Neural progenitor cell (in vitro differentiated cells): ENCODE measurements at regions not wholly inside any gene's neighbourhood (a gene's known extent, or its start where the extent isn't known, plus 50 kb on each side); places are given as distances from the start of the nearest gene placed in this dataset.

Experiments
- DNase-seq: peaks from one replicate; pipeline ENCODE4 v3.0.0-alpha.2; 2016; ENCODE audit warnings: low spot score
- H2AFZ ChIP-seq: fragments of 200-600 bp; sonication (generic); replicated peaks from 2 replicates; pipeline ENCODE4 v1.6.1; 2016; ENCODE audit warnings: antibody characterized with exemption
- H3F3A ChIP-seq: fragments of 200-600 bp; sonication (generic); 2 replicates; pipeline ENCODE4 v1.6.1; 2016; ENCODE audit warnings: antibody characterized with exemption, low read depth
- H3K27ac ChIP-seq: fragments of 200-600 bp; sonication (generic); 2 replicates; pipeline ENCODE4 v1.5.1; 2016; ENCODE audit warnings: mild to moderate bottlenecking
- H3K27me3 ChIP-seq: fragments of 200-600 bp; sonication (generic); 2 replicates; pipeline ENCODE4 v1.6.1; 2016; ENCODE audit warnings: mild to moderate bottlenecking, moderate library complexity
- H3K36me3 ChIP-seq: fragments of 200-600 bp; sonication (generic); 2 replicates; pipeline ENCODE4 v1.5.1; 2016
- H3K4me1 ChIP-seq: fragments of 200-600 bp; sonication (generic); 2 replicates; pipeline ENCODE4 v1.6.1; 2016; ENCODE audit warnings: mixed run types
- H3K4me2 ChIP-seq: fragments of 200-600 bp; sonication (generic); 2 replicates; pipeline ENCODE4 v1.6.1; 2016
- H3K4me3 ChIP-seq: fragments of 200-600 bp; sonication (generic); 2 replicates; pipeline ENCODE4 v1.5.1; 2016
- H3K79me2 ChIP-seq: fragments of 200-600 bp; sonication (generic); 2 replicates; pipeline ENCODE4 v1.6.1; 2016; ENCODE audit warnings: low read depth
- H3K9ac ChIP-seq: fragments of 200-600 bp; sonication (generic); 2 replicates; pipeline ENCODE4 v1.6.1; 2016
- H3K9me3 ChIP-seq: fragments of 200-600 bp; sonication (generic); 2 replicates; pipeline ENCODE4 v1.5.1; 2016; ENCODE audit warnings: low read depth
- H4K20me1 ChIP-seq: fragments of 200-600 bp; sonication (generic); 2 replicates; pipeline ENCODE4 v1.6.1; 2016; ENCODE audit warnings: low read depth
- H3K27ac Mint-ChIP-seq: 3 replicates; pipeline ENCODE4 v1.8.0; 2021; ENCODE audit warnings: mixed read lengths
- H3K27me3 Mint-ChIP-seq: 2 replicates; pipeline ENCODE4 v1.8.0; 2022; ENCODE audit warnings: low read depth, mild to moderate bottlenecking, inconsistent platforms, moderate library complexity, mixed read lengths; ENCODE audit not compliant: insufficient read depth
- H3K36me3 Mint-ChIP-seq: 3 replicates; pipeline ENCODE4 v1.8.0; 2021; ENCODE audit warnings: mixed read lengths
- H3K4me1 Mint-ChIP-seq: 3 replicates; pipeline ENCODE4 v1.8.0; 2021; ENCODE audit warnings: mixed read lengths
- H3K4me3 Mint-ChIP-seq: 3 replicates; pipeline ENCODE4 v1.8.0; 2021; ENCODE audit warnings: mild to moderate bottlenecking, moderate library complexity, mixed read lengths
- H3K9me3 Mint-ChIP-seq: 3 replicates; pipeline ENCODE4 v1.8.0; 2020; ENCODE audit warnings: mixed read lengths
- CTCF ChIP-seq: fragments of 200-600 bp; sonication (generic); IDR thresholded peaks from 2 replicates; pipeline ENCODE4 v1.5.1; 2017; ENCODE audit warnings: antibody characterized with exemption, mild to moderate bottlenecking
- EZH2 ChIP-seq: fragments of 200-600 bp; sonication (generic); IDR thresholded peaks from 2 replicates; pipeline ENCODE4 v1.6.1; 2017; ENCODE audit warnings: antibody characterized with exemption, mild to moderate bottlenecking, moderate library complexity
- EZH2phosphoT487 ChIP-seq: fragments of 200-600 bp; sonication (generic); IDR thresholded peaks from 2 replicates; pipeline ENCODE4 v1.6.1; 2017; ENCODE audit warnings: antibody characterized with exemption

GRCh38 chr5:89855417-89855816, 554.1 kb downstream of the CETN3 start:
- Mint-ChIP-seq H3K27ac (no peak overlapping the region), H3K4me3 (no peak overlapping the region), H3K9me3 (peaks cover 8% of the 10 kb centered on the region), H3K4me1 (peaks cover 5% of the 10 kb centered on the region), H3K27me3 (peaks cover 2% of the 10 kb centered on the region), H3K36me3 (no peaks in the 10 kb centered on the region)
- Histone ChIP-seq H3K27ac (no peak overlapping the region), H3K9me3 (no peaks in the 10 kb centered on the region), H2AFZ (no peak overlapping the region), H3K27me3 (no peaks in the 10 kb centered on the region), H3K4me1 (no peaks in the 10 kb centered on the region), H3K4me2 (no peak overlapping the region), H3F3A (no peaks in the 10 kb centered on the region), H3K79me2 (no peaks in the 10 kb centered on the region), H4K20me1 (no peaks in the 10 kb centered on the region), H3K4me3 (no peak overlapping the region), H3K9ac (no peak overlapping the region), H3K36me3 (no peaks in the 10 kb centered on the region)
- TF ChIP-seq EZH2 (no peak), EZH2phosphoT487 (no peak), CTCF (no peak)
- DNase-seq, result no peak

- no peak for DNase-seq
- no peak overlapping the region for H3K4me2 ChIP-seq
- H3K36me3 ChIP-seq, result no peaks in the 10 kb centered on the region
These were observed 557.6 kb downstream of the CETN3 start for GRCh38 chr5:89851911-89852310.

GRCh38 chr5:89850513-89850865, 559.1 kb downstream of the CETN3 start:
- H3K36me3 Mint-ChIP-seq, result no peaks in the 10 kb centered on the region
- no peak overlapping the region for H3K4me2 ChIP-seq
- H3K4me3 Mint-ChIP-seq, result no peak overlapping the region

More at GRCh38 chr5:89851911-89852310, 557.6 kb downstream of the CETN3 start:
- TF ChIP-seq EZH2 (no peak), CTCF (no peak), EZH2phosphoT487 (no peak)
- Histone ChIP-seq H3K9me3 (no peaks in the 10 kb centered on the region), H3K4me3 (no peak overlapping the region), H3K4me1 (peaks cover 7% of the 10 kb centered on the region), H3F3A (no peaks in the 10 kb centered on the region), H3K79me2 (no peaks in the 10 kb centered on the region), H3K27ac (no peak overlapping the region), H4K20me1 (no peaks in the 10 kb centered on the region), H3K27me3 (no peaks in the 10 kb centered on the region), H3K9ac (no peak overlapping the region), H2AFZ (no peak overlapping the region)
- no peak overlapping the region for H3K4me3 Mint-ChIP-seq
- H3K4me1 Mint-ChIP-seq, result peaks cover 14% of the 10 kb centered on the region
- no peak overlapping the region for H3K27ac Mint-ChIP-seq
- no peaks in the 10 kb centered on the region for H3K27me3 Mint-ChIP-seq
- no peaks in the 10 kb centered on the region for H3K9me3 Mint-ChIP-seq
- H3K36me3 Mint-ChIP-seq, result no peaks in the 10 kb centered on the region

More at GRCh38 chr5:89850513-89850865, 559.1 kb downstream of the CETN3 start:
- H3K4me1 Mint-ChIP-seq, result peaks cover 14% of the 10 kb centered on the region
- H3K9me3 Mint-ChIP-seq, result no peaks in the 10 kb centered on the region
- Histone ChIP-seq H3K27ac (no peak overlapping the region), H3F3A (no peaks in the 10 kb centered on the region), H3K4me3 (no peak overlapping the region), H3K9ac (no peak overlapping the region), H3K79me2 (no peaks in the 10 kb centered on the region), H4K20me1 (no peaks in the 10 kb centered on the region), H2AFZ (peak overlapping the region; percentile 11), H3K27me3 (no peaks in the 10 kb centered on the region), H3K36me3 (no peaks in the 10 kb centered on the region), H3K4me1 (peaks cover 7% of the 10 kb centered on the region), H3K9me3 (no peaks in the 10 kb centered on the region)
- DNase-seq, result no peak
- H3K27me3 Mint-ChIP-seq, result no peaks in the 10 kb centered on the region
- TF ChIP-seq CTCF (no peak), EZH2 (no peak), EZH2phosphoT487 (no peak)
- H3K27ac Mint-ChIP-seq, result no peak overlapping the region
